Osteocyte (in vitro differentiated cells): ENCODE measurements at regions not wholly inside any gene's neighbourhood (a gene's known extent, or its start where the extent isn't known, plus 50 kb on each side); places are given as distances from the start of the nearest gene placed in this dataset.
A peak's percentile ranks its signal among the peaks of the same experiment; 100 is the strongest.
"Not testable (repeated sequence)": the region's sequence is repeated elsewhere in the genome, so short reads cannot be mapped to it uniquely, and the experiment has no call there.

ENCODE experiments used
- DNase-seq: peaks from one replicate; pipeline ENCODE4 v3.0.0; 2021; ENCODE audit warnings: mixed read lengths; ENCODE audit not compliant: unreplicated experiment; ENCODE audit errors: extremely low spot score
- H3K27ac Mint-ChIP-seq: one replicate; pipeline ENCODE4 v1.8.0; 2021; ENCODE audit warnings: mild to moderate bottlenecking, mixed read lengths; ENCODE audit not compliant: unreplicated experiment
- H3K27me3 Mint-ChIP-seq: one replicate; pipeline ENCODE4 v1.8.0; 2021; ENCODE audit warnings: mixed read lengths; ENCODE audit not compliant: unreplicated experiment
- H3K36me3 Mint-ChIP-seq: one replicate; pipeline ENCODE4 v1.8.0; 2021; ENCODE audit warnings: mixed read lengths; ENCODE audit not compliant: unreplicated experiment
- H3K4me1 Mint-ChIP-seq: one replicate; pipeline ENCODE4 v1.8.0; 2021; ENCODE audit warnings: mixed read lengths; ENCODE audit not compliant: unreplicated experiment
- H3K4me3 Mint-ChIP-seq: one replicate; pipeline ENCODE4 v1.8.0; 2021; ENCODE audit warnings: mild to moderate bottlenecking, moderate library complexity, mixed read lengths; ENCODE audit not compliant: unreplicated experiment
- H3K9me3 Mint-ChIP-seq: one replicate; pipeline ENCODE4 v1.8.0; 2021; ENCODE audit warnings: mixed read lengths; ENCODE audit not compliant: unreplicated experiment
- CTCF ChIP-seq: fragments of 200-600 bp; sonication (generic); IDR thresholded peaks from 2 replicates; pipeline ENCODE4 v1.5.0; 2021; ENCODE audit warnings: antibody characterized with exemption, mild to moderate bottlenecking, moderate library complexity

GRCh38 chr12:65728848-65729793 is 95.2 kb upstream of the HMGA2 start:
- TF ChIP-seq CTCF = peak; percentile 23
- H3K4me1 Mint-ChIP-seq = peaks cover 14% of the 10 kb centered on the region
- peak overlapping the region; percentile 75 for H3K4me3 Mint-ChIP-seq
- H3K9me3 Mint-ChIP-seq = no peaks in the 10 kb centered on the region
- peaks cover 38% of the 10 kb centered on the region for H3K27me3 Mint-ChIP-seq
- no peak overlapping the region for H3K27ac Mint-ChIP-seq
- no peaks in the 10 kb centered on the region for H3K36me3 Mint-ChIP-seq
- DNase-seq = peak; percentile 84

GRCh38 chr12:65731771-65732170 is 92.5 kb upstream of the HMGA2 start:
- H3K27ac Mint-ChIP-seq = no peak overlapping the region
- H3K36me3 Mint-ChIP-seq = no peaks in the 10 kb centered on the region
- no peak overlapping the region for H3K4me3 Mint-ChIP-seq
- no peak for DNase-seq
- H3K9me3 Mint-ChIP-seq = no peaks in the 10 kb centered on the region
- peaks cover 14% of the 10 kb centered on the region for H3K4me1 Mint-ChIP-seq
- H3K27me3 Mint-ChIP-seq = peaks cover 33% of the 10 kb centered on the region
- no peak for TF ChIP-seq CTCF

- not testable (repeated sequence) for H3K4me3 Mint-ChIP-seq, H3K27ac Mint-ChIP-seq, DNase-seq, H3K4me1 Mint-ChIP-seq, H3K9me3 Mint-ChIP-seq, H3K36me3 Mint-ChIP-seq
- H3K27me3 Mint-ChIP-seq = peaks cover 24% of the 10 kb centered on the region
Measured at GRCh38 chr12:65733643-65734042, 90.6 kb upstream of the HMGA2 start.

- Mint-ChIP-seq H3K4me1 (peaks cover 5% of the 10 kb centered on the region), H3K9me3 (no peaks in the 10 kb centered on the region), H3K27ac (no peak overlapping the region), H3K4me3 (no peak overlapping the region), H3K27me3 (peaks cover 18% of the 10 kb centered on the region), H3K36me3 (no peaks in the 10 kb centered on the region)
- TF ChIP-seq CTCF = no peak
- no peak for DNase-seq
Measured at GRCh38 chr12:65734226-65734625, 90.1 kb upstream of the HMGA2 start.

GRCh38 chr12:65739606-65740005 is 84.7 kb upstream of the HMGA2 start:
- Mint-ChIP-seq H3K27me3 (no peaks in the 10 kb centered on the region), H3K27ac (no peak overlapping the region), H3K9me3 (no peaks in the 10 kb centered on the region), H3K4me1 (peaks cover 14% of the 10 kb centered on the region), H3K36me3 (no peaks in the 10 kb centered on the region), H3K4me3 (no peak overlapping the region)
- no peak for TF ChIP-seq CTCF
- DNase-seq = no peak
